Endothelial cell of hepatic sinusoid (primary cell): ENCODE measurements at regions not wholly inside any gene's neighbourhood (a gene's known extent, or its start where the extent isn't known, plus 50 kb on each side); places are given as distances from the start of the nearest gene placed in this dataset.

Source experiments
- in situ Hi-C: cut with HindIII; loops from 2 replicates; pipeline ENCODE4 v1.10.0; 2017; ENCODE audit warnings: low sequenced_read_pairs

GRCh38 chr1:83735526-83735925, 263.4 kb downstream of the TTLL7 start:
- in situ Hi-C loops: no loop called here

- in situ Hi-C loops: no loop called here
These were observed 264.5 kb downstream of the TTLL7 start for GRCh38 chr1:83734420-83734819.

- in situ Hi-C loops: no loop called here
These were observed 273.1 kb downstream of the TTLL7 start for GRCh38 chr1:83725735-83726360.

- in situ Hi-C loops: no loop called here
These were observed 280.6 kb downstream of the TTLL7 start for GRCh38 chr1:83718338-83718737.

- in situ Hi-C loops: no loop called here
These were observed 281.1 kb downstream of the TTLL7 start for GRCh38 chr1:83717785-83718184.

GRCh38 chr1:83716641-83717040, 282.3 kb downstream of the TTLL7 start:
- in situ Hi-C loops: no loop called here

GRCh38 chr1:83715550-83715949, 283.4 kb downstream of the TTLL7 start:
- in situ Hi-C loops: no loop called here

GRCh38 chr1:83709662-83710061, 289.3 kb downstream of the TTLL7 start:
- in situ Hi-C loops: no loop called here

GRCh38 chr1:83706354-83706938, 292.5 kb downstream of the TTLL7 start:
- in situ Hi-C loops: no loop called here

- in situ Hi-C loops: no loop called here
These were observed 293.8 kb downstream of the TTLL7 start for GRCh38 chr1:83705091-83705490.

- in situ Hi-C loops: no loop called here
These were observed 294.6 kb downstream of the TTLL7 start for GRCh38 chr1:83704350-83704749.

GRCh38 chr1:83702356-83702755, 296.6 kb downstream of the TTLL7 start:
- in situ Hi-C loops: no loop called here

- in situ Hi-C loops: no loop called here
These were observed 297.6 kb downstream of the TTLL7 start for GRCh38 chr1:83701355-83701754.

GRCh38 chr1:83698644-83699043, 300.3 kb downstream of the TTLL7 start:
- in situ Hi-C loops: no loop called here

- in situ Hi-C loops: no loop called here
These were observed 301.0 kb downstream of the TTLL7 start for GRCh38 chr1:83697961-83698360.

- in situ Hi-C loops: no loop called here
These were observed 301.7 kb downstream of the TTLL7 start for GRCh38 chr1:83697220-83697619.

- in situ Hi-C loops: no loop called here
These were observed 304.5 kb downstream of the TTLL7 start for GRCh38 chr1:83694449-83694848.

GRCh38 chr1:83693427-83694126, 305.4 kb downstream of the TTLL7 start:
- in situ Hi-C loops: no loop called here

GRCh38 chr1:83692524-83693381, 306.2 kb downstream of the TTLL7 start:
- in situ Hi-C loops: no loop called here

- in situ Hi-C loops: no loop called here
These were observed 306.9 kb downstream of the TTLL7 start for GRCh38 chr1:83691953-83692500.
